A549 (cell line): ENCODE measurements at regions not wholly inside any gene's neighbourhood (a gene's known extent, or its start where the extent isn't known, plus 50 kb on each side); places are given as distances from the start of the nearest gene placed in this dataset.

Source experiments
- ATAC-seq, 2 experiments: fragments of 200-7000 bp in 1 of 2; fragments of >200 bp in 1 of 2; cut with Nextera tagmentation in 1 of 2; cut with Tn5 transposase in 1 of 2; 3 replicates each; pipeline versions ENCODE4 v1.8.0 to v1.9.1; 2018 to 2020; ENCODE audit warnings: mild to moderate bottlenecking in 1 of 2, moderate library complexity in 1 of 2
- CTCF ChIA-PET: fragments of 300-600 bp; sonication (Branson Sonifier 250); formaldehyde crosslinking; extraction: SDS; loops from one replicate; lab custom pipeline; 2021; ENCODE audit warnings: antibody characterized with exemption, inconsistent platforms; lab: Yijun Ruan, JAX
- POLR2A ChIA-PET: fragments of 350-600 bp; formaldehyde crosslinking; extraction: SDS; loops from one replicate; lab custom pipeline; 2021; ENCODE audit warnings: antibody characterized with exemption, inconsistent platforms; lab: Yijun Ruan, JAX
- DNase-seq, 2 experiments: peaks; one replicate each; pipeline versions ENCODE4 v3.0.0 to v3.0.0-alpha.2; 2011 to 2016; ENCODE audit warnings: low read depth in 1 of 2, low spot score in 1 of 2
- FAIRE-seq: peaks from 2 replicates; lab custom pipeline; 2011; peaks lifted over from hg19 to GRCh38; lab: Jason Lieb, UNC
- H3K27ac ChIP-seq, 2 experiments: fragments of >200 bp; sonication (Bioruptor Twin); formaldehyde crosslinking; 3 replicates each; pipeline ENCODE4 v1.5.1; 2016 to 2017
- H3K4me1 ChIP-seq: fragments of >200 bp; sonication (Bioruptor Twin); formaldehyde crosslinking; 3 replicates; pipeline ENCODE4 v1.6.1; 2016
- H3K4me2 ChIP-seq: fragments of >200 bp; sonication (Bioruptor Twin); formaldehyde crosslinking; 3 replicates; pipeline ENCODE4 v1.6.1; 2016
- H3K4me3 ChIP-seq: fragments of >200 bp; sonication (Bioruptor Twin); formaldehyde crosslinking; 3 replicates; pipeline ENCODE4 v1.5.1; 2016
- H3K9me3 ChIP-seq: fragments of >200 bp; sonication (Bioruptor Twin); formaldehyde crosslinking; 3 replicates; pipeline ENCODE4 v1.6.1; 2016
- CBX8 ChIP-seq: fragments of 200-600 bp; sonication (generic); IDR thresholded peaks from 2 replicates; pipeline ENCODE4 v1.6.1; 2016
- EHF ChIP-seq: fragments of 250-450 bp; sonication (Bioruptor Pico); IDR thresholded peaks from 2 replicates; pipeline ENCODE4 v1.5.0; 2020; ENCODE audit warnings: mild to moderate bottlenecking
- ESRRA ChIP-seq: fragments of 150-350 bp; IDR thresholded peaks from 2 replicates; pipeline ENCODE4 v1.6.1; 2014; ENCODE audit warnings: mild to moderate bottlenecking, low read length, borderline replicate concordance
- FOSB ChIP-seq: fragments of 250-450 bp; sonication (Bioruptor Pico); IDR thresholded peaks from 2 replicates; pipeline ENCODE4 v1.5.0; 2020; ENCODE audit warnings: mild to moderate bottlenecking, moderate library complexity
- FOXS1 ChIP-seq: fragments of 250-450 bp; sonication (Bioruptor Pico); IDR thresholded peaks from 2 replicates; pipeline ENCODE4 v1.5.0; 2020; ENCODE audit warnings: mild to moderate bottlenecking, moderate library complexity
- GATA3 ChIP-seq: IDR thresholded peaks from 2 replicates; pipeline ENCODE4 v1.6.1; 2012; ENCODE audit warnings: borderline replicate concordance
- HOXB13 ChIP-seq: fragments of 250-450 bp; sonication (Bioruptor Pico); IDR thresholded peaks from 2 replicates; pipeline ENCODE4 v1.5.0; 2020; ENCODE audit warnings: low read depth, mild to moderate bottlenecking, moderate library complexity
- HOXB5 ChIP-seq: fragments of 250-450 bp; sonication (Bioruptor Pico); IDR thresholded peaks from 2 replicates; pipeline ENCODE4 v1.5.0; 2020; ENCODE audit warnings: mild to moderate bottlenecking, moderate library complexity
- KDM1A ChIP-seq: fragments of 200-600 bp; sonication (generic); IDR thresholded peaks from 2 replicates; pipeline ENCODE4 v1.6.1; 2016; ENCODE audit warnings: low read depth, mild to moderate bottlenecking
- MAFK ChIP-seq: fragments of 450-650 bp; IDR thresholded peaks from 2 replicates; pipeline ENCODE4 v1.6.1; 2014; ENCODE audit not compliant: partially characterized antibody
- MAZ ChIP-seq: fragments of 150-350 bp; IDR thresholded peaks from 2 replicates; pipeline ENCODE4 v1.6.1; 2014; ENCODE audit warnings: antibody characterized with exemption, low read depth, low read length, borderline replicate concordance
- MYC ChIP-seq: IDR thresholded peaks from 2 replicates; pipeline ENCODE4 v1.6.1; 2012; ENCODE audit warnings: mild to moderate bottlenecking, inconsistent platforms, low read length, improper control_type of control experiment, borderline replicate concordance
- NFE2L2 ChIP-seq: fragments of 150-350 bp; conservative IDR thresholded peaks from 2 replicates; pipeline ENCODE4 v1.6.1; 2014; ENCODE audit warnings: low read length
- NR3C1 ChIP-seq: fragments of >200 bp; sonication (Bioruptor Twin); formaldehyde crosslinking; IDR thresholded peaks from 3 replicates; pipeline ENCODE4 v1.6.1; 2017
- PHF8 ChIP-seq: fragments of 200-600 bp; sonication (generic); IDR thresholded peaks from 2 replicates; pipeline ENCODE4 v1.6.1; 2016; ENCODE audit warnings: low read depth, mild to moderate bottlenecking, antibody characterized with exemption, moderate library complexity, borderline replicate concordance
- POLR2AphosphoS2 ChIP-seq: conservative IDR thresholded peaks from 2 replicates; pipeline ENCODE4 v1.6.1; 2012; ENCODE audit warnings: low read length, improper control_type of control experiment, inconsistent platforms
- RARB ChIP-seq: fragments of 250-450 bp; sonication (Bioruptor Pico); IDR thresholded peaks from 2 replicates; pipeline ENCODE4 v1.8.0; 2021; ENCODE audit warnings: mild to moderate bottlenecking, moderate library complexity
- RFX5 ChIP-seq: fragments of 450-650 bp; IDR thresholded peaks from 2 replicates; pipeline ENCODE4 v1.7.1; 2014; ENCODE audit warnings: antibody characterized with exemption, mild to moderate bottlenecking, moderate library complexity
- RNF2 ChIP-seq: fragments of 200-600 bp; sonication (generic); IDR thresholded peaks from 2 replicates; pipeline ENCODE4 v1.6.1; 2016; ENCODE audit warnings: low read depth, mild to moderate bottlenecking, antibody characterized with exemption, moderate library complexity, borderline replicate concordance
- SMC3 ChIP-seq: fragments of >200 bp; sonication (Bioruptor Twin); formaldehyde crosslinking; IDR thresholded peaks from 3 replicates; pipeline ENCODE4 v1.6.1; 2018; ENCODE audit warnings: inconsistent platforms
- SREBF2 ChIP-seq: fragments of 450-650 bp; IDR thresholded peaks from 2 replicates; pipeline ENCODE4 v1.6.1; 2014; ENCODE audit warnings: mild to moderate bottlenecking, moderate library complexity
- TFCP2L1 ChIP-seq: fragments of 250-450 bp; sonication (Bioruptor Pico); IDR thresholded peaks from 2 replicates; pipeline ENCODE4 v1.5.0; 2021; ENCODE audit warnings: mild to moderate bottlenecking
- TP53 ChIP-seq: fragments of 250-450 bp; sonication (Bioruptor Pico); IDR thresholded peaks from 2 replicates; pipeline ENCODE4 v1.5.0; 2021; ENCODE audit warnings: mild to moderate bottlenecking, moderate library complexity
- ZSCAN20 ChIP-seq: fragments of 250-450 bp; sonication (Bioruptor Pico); IDR thresholded peaks from 2 replicates; pipeline ENCODE4 v1.8.0; 2022; ENCODE audit warnings: mild to moderate bottlenecking, moderate library complexity
- WGBS: methylation state at CpG from one replicate; pipeline ENCODE4 v1.1.6; 2017; ENCODE audit errors: missing lambda C conversion rate; 5-methylcytosine and 5-hydroxymethylcytosine counted together
- TF ChIP-seq, protein P1 (sequence below): fragments of >200 bp; sonication (Bioruptor Twin); formaldehyde crosslinking; IDR thresholded peaks from 2 replicates; pipeline ENCODE4 v1.6.1; 2016
- TF ChIP-seq, protein P2 (sequence below): fragments of 150-350 bp; IDR thresholded peaks from 2 replicates; pipeline ENCODE4 v1.6.1; 2014; ENCODE audit warnings: low read depth, mild to moderate bottlenecking, low read length
- TF ChIP-seq, protein P3 (sequence below): IDR thresholded peaks from 2 replicates; pipeline ENCODE4 v1.6.1; 2012
- TF ChIP-seq, protein P4 (sequence below): fragments of 250-450 bp; sonication (Bioruptor Pico); IDR thresholded peaks from 2 replicates; pipeline ENCODE4 v1.5.0; 2021; ENCODE audit warnings: mild to moderate bottlenecking, moderate library complexity, borderline replicate concordance
- TF ChIP-seq, protein P5 (sequence below): fragments of >200 bp; sonication (Bioruptor Twin); formaldehyde crosslinking; IDR thresholded peaks from 3 replicates; pipeline ENCODE4 v1.6.1; 2016

DNA sequence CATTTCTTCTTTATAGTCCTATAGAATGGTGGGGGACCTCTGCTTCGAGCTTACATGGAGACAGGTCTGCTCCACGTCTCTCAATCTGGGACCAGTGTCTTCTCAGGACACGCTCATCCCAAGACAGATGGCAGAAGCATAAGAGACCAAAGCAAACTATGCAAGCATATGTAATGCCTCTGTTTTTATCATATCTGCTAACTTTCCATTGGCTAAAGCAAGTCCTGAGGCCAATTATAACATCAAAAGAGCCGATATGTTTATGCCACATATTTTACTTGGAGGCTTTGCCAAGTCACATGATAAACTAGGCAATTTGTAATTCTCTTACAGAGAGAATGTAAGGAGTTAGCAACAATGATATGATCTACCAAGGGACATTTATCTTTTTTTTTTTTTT, 102.6 kb upstream of the NRBF2 start:
- Histone ChIP-seq H3K4me3 (no peak overlapping the region), H3K4me1 (no peaks in the 10 kb centered on the region), H3K4me2 (no peak overlapping the region), H3K27ac (no peak overlapping the region), H3K9me3 (no peaks in the 10 kb centered on the region; the same call in 2 of the 3 replicates)
- WGBS = 36% methylated on average over 4 of the region's 4 CpGs
- DNase-seq (no peak), ATAC-seq (0 out of 6 replicates have a peak, but pooled peaks of 1 of the 2 experiments have one; percentile 30), FAIRE-seq (no peak)
- CTCF ChIA-PET = interaction anchor here (0.8 kb wide), 1 partner anchor 9 kb away, joined by 4 read pairs; no protein-coding TSS in a partner anchor
- no peak for TF ChIP-seq MYC
- no peak for TF ChIP-seq RFX5
- TF ChIP-seq ZSCAN20 = no peak
- TF ChIP-seq HOXB13 (CRISPR knock-in tag) = no peak
- TF ChIP-seq, protein P1, sequence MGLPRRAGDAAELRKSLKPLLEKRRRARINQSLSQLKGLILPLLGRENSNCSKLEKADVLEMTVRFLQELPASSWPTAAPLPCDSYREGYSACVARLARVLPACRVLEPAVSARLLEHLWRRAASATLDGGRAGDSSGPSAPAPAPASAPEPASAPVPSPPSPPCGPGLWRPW = no peak
- TF ChIP-seq RARB = no peak
- TF ChIP-seq PHF8 = no peak
- TF ChIP-seq, protein P2, sequence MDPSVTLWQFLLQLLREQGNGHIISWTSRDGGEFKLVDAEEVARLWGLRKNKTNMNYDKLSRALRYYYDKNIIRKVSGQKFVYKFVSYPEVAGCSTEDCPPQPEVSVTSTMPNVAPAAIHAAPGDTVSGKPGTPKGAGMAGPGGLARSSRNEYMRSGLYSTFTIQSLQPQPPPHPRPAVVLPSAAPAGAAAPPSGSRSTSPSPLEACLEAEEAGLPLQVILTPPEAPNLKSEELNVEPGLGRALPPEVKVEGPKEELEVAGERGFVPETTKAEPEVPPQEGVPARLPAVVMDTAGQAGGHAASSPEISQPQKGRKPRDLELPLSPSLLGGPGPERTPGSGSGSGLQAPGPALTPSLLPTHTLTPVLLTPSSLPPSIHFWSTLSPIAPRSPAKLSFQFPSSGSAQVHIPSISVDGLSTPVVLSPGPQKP = no peak
- TF ChIP-seq MAFK = no peak
- TF ChIP-seq KDM1A = no peak
- TF ChIP-seq GATA3 = no peak
- TF ChIP-seq HOXB5 (CRISPR knock-in tag) = no peak
- no peak for TF ChIP-seq SMC3
- TF ChIP-seq, protein P3, sequence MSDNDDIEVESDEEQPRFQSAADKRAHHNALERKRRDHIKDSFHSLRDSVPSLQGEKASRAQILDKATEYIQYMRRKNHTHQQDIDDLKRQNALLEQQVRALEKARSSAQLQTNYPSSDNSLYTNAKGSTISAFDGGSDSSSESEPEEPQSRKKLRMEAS = no peak
- TF ChIP-seq MAZ = no peak
- no peak for TF ChIP-seq RNF2
- POLR2A ChIA-PET = no interaction called here

DNA sequence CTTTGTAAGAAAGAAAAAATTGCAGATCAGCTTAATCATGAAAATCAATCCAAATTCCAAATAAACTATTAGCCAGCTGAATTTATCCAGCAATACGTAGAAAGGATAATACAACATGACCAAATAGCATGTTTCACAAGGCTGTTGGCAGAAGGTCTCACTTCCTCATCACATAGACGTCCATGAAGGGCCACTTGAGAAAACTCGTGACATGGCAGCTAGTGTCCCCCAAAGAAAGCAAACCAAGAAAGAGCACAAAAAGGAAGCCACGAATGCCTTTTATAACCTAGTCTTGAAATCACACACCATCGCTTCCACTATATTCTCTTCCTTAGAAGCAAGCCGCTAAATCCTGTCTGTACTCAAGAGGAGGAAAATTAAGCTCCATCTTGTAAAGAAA, 105.6 kb upstream of the NRBF2 start:
- no peaks in the 10 kb centered on the region for H3K4me1 ChIP-seq
- FAIRE-seq = no peak
- H3K9me3 ChIP-seq = no peaks in the 10 kb centered on the region
- no peak overlapping the region for H3K27ac ChIP-seq
- H3K4me3 ChIP-seq = no peak overlapping the region
- CTCF ChIA-PET = no interaction called here
- POLR2A ChIA-PET = no interaction called here
- DNase-seq = no peak
- 37% methylated on average over 6 of the region's 6 CpGs for WGBS
- TF ChIP-seq NR3C1 (no peak), TP53 (no peak), MAFK (no peak), HOXB5 (CRISPR knock-in tag) (no peak), CBX8 (no peak), FOXS1 (no peak), ESRRA (no peak), TFCP2L1 (CRISPR knock-in tag) (no peak)
- TF ChIP-seq, protein P3 = no peak
- TF ChIP-seq, protein P4, sequence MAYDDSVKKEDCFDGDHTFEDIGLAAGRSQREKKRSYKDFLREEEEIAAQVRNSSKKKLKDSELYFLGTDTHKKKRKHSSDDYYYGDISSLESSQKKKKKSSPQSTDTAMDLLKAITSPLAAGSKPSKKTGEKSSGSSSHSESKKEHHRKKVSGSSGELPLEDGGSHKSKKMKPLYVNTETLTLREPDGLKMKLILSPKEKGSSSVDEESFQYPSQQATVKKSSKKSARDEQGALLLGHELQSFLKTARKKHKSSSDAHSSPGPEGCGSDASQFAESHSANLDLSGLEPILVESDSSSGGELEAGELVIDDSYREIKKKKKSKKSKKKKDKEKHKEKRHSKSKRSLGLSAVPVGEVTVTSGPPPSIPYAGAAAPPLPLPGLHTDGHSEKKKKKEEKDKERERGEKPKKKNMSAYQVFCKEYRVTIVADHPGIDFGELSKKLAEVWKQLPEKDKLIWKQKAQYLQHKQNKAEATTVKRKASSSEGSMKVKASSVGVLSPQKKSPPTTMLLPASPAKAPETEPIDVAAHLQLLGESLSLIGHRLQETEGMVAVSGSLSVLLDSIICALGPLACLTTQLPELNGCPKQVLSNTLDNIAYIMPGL = no peak
- TF ChIP-seq, all 56 proteins: peak for 0
- no peak overlapping the region for H3K4me2 ChIP-seq
- ATAC-seq = no peak

DNA sequence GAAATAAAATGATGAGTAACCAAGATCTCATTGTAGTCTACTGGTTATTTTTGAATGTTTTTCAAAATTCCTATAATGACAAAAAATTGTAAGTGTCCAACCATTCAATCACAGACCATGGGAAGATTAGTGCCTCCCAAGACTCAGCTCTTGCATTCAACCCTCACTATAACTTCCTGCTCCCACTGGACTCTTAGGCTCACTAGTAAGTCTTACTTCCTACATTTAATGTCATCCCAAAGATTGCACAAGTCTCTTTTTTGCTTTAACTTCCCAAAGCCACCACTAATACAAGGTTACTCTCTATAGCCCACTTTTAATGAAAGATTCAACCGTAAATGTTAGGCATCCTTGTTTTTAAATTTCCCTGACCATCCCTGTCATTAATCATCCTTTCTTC, 111.9 kb upstream of the NRBF2 start:
- Histone ChIP-seq H3K4me1 (no peaks in the 10 kb centered on the region), H3K4me3 (no peak overlapping the region), H3K27ac (no peak overlapping the region), H3K9me3 (no peaks in the 10 kb centered on the region), H3K4me2 (no peak overlapping the region)
- CTCF ChIA-PET = interaction anchor here (0.8 to 1.0 kb wide), 2 partner anchors 10 to 17 kb away, joined by 3 to 4 read pairs; no protein-coding TSS in a partner anchor
- FAIRE-seq (no peak), DNase-seq (no peak), ATAC-seq (no peak)
- TF ChIP-seq NFE2L2 = no peak
- TF ChIP-seq POLR2AphosphoS2 = no peak
- no peak for TF ChIP-seq EHF (CRISPR knock-in tag)
- no peak for TF ChIP-seq SREBF2
- TF ChIP-seq, protein P5, sequence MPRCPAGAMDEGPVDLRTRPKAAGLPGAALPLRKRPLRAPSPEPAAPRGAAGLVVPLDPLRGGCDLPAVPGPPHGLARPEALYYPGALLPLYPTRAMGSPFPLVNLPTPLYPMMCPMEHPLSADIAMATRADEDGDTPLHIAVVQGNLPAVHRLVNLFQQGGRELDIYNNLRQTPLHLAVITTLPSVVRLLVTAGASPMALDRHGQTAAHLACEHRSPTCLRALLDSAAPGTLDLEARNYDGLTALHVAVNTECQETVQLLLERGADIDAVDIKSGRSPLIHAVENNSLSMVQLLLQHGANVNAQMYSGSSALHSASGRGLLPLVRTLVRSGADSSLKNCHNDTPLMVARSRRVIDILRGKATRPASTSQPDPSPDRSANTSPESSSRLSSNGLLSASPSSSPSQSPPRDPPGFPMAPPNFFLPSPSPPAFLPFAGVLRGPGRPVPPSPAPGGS = no peak
- TF ChIP-seq RARB = no peak
- TF ChIP-seq MAFK = no peak
- no peak for TF ChIP-seq TP53
- TF ChIP-seq HOXB5 (CRISPR knock-in tag) = no peak
- TF ChIP-seq NR3C1 = no peak
- TF ChIP-seq, protein P3 = no peak
- no peak for TF ChIP-seq GATA3
- no peak for TF ChIP-seq PHF8
- no peak for TF ChIP-seq ESRRA
- no peak for TF ChIP-seq FOSB (CRISPR knock-in tag)
- POLR2A ChIA-PET = no interaction called here
- 91% methylated on average over 1 of the region's 1 CpG for WGBS
